ENCODE measurements at regions not wholly inside any gene's neighbourhood (a gene's known extent, or its start where the extent isn't known, plus 50 kb on each side); places are given as distances from the start of the nearest gene placed in this dataset.

GRCh38 chrX:69321006-69321655 lies 155.9 kb upstream of the PJA1 start:
- CTCF ChIA-PET = no interaction called here
- POLR2A ChIA-PET = no interaction called here
- H3K9ac ChIP-seq (ENCODE audit: low read length) = no peak overlapping the region

More at GRCh38 chrX:69321006-69321655, 155.9 kb upstream of the PJA1 start:
- no peak for DNase-seq (ENCODE audit: low read depth, low spot score)
- no peak for TF ChIP-seq CTCF (IDR thresholded peaks at IDR 0.05 in 2 of 3, conservative IDR thresholded peaks at IDR 0.05 in 1 of 3; ENCODE audit: borderline replicate concordance in 1 of 3, insufficient read depth in 1 of 3, low read depth in 2 of 3, low read length in 2 of 3)
- no peak for TF ChIP-seq FOSL1 (IDR thresholded peaks at IDR 0.05; ENCODE audit: low read depth)
- TF ChIP-seq, protein P1, sequence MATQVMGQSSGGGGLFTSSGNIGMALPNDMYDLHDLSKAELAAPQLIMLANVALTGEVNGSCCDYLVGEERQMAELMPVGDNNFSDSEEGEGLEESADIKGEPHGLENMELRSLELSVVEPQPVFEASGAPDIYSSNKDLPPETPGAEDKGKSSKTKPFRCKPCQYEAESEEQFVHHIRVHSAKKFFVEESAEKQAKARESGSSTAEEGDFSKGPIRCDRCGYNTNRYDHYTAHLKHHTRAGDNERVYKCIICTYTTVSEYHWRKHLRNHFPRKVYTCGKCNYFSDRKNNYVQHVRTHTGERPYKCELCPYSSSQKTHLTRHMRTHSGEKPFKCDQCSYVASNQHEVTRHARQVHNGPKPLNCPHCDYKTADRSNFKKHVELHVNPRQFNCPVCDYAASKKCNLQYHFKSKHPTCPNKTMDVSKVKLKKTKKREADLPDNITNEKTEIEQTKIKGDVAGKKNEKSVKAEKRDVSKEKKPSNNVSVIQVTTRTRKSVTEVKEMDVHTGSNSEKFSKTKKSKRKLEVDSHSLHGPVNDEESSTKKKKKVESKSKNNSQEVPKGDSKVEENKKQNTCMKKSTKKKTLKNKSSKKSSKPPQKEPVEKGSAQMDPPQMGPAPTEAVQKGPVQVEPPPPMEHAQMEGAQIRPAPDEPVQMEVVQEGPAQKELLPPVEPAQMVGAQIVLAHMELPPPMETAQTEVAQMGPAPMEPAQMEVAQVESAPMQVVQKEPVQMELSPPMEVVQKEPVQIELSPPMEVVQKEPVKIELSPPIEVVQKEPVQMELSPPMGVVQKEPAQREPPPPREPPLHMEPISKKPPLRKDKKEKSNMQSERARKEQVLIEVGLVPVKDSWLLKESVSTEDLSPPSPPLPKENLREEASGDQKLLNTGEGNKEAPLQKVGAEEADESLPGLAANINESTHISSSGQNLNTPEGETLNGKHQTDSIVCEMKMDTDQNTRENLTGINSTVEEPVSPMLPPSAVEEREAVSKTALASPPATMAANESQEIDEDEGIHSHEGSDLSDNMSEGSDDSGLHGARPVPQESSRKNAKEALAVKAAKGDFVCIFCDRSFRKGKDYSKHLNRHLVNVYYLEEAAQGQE (IDR thresholded peaks at IDR 0.05; ENCODE audit: low read depth) = no peak
- no peak for TF ChIP-seq ZNF274 (IDR thresholded peaks at IDR 0.05; ENCODE audit: low read depth, low read length)
- TF ChIP-seq CBX3 (IDR thresholded peaks at IDR 0.05; ENCODE audit: low read depth) = no peak
- Histone ChIP-seq H3K27ac (ENCODE audit: low read depth, low read length) (no peak overlapping the region), H4K20me1 (ENCODE audit: insufficient read depth) (no peaks in the 10 kb centered on the region), H3K9me2 (ENCODE audit: insufficient read depth) (no peaks in the 10 kb centered on the region), H3K4me1 (ENCODE audit: control insufficient read depth in 1 of 2, insufficient read depth in 2 of 2, low read length in 2 of 2) (no peaks in the 10 kb centered on the region), H3K36me3 (ENCODE audit: control insufficient read depth in 1 of 2, insufficient read depth in 2 of 2, low read length in 2 of 2) (no peaks in the 10 kb centered on the region), H3K79me2 (ENCODE audit: insufficient read depth, low read length) (no peaks in the 10 kb centered on the region), H2AFZ (ENCODE audit: low read depth, low read length, poor library complexity, severe bottlenecking) (no peak overlapping the region), H3K9me3 (ENCODE audit: control insufficient read depth in 1 of 2, insufficient read depth in 1 of 2, low read depth in 1 of 2, low read length in 2 of 2) (no peaks in the 10 kb centered on the region), H3K4me3 (replicated peaks in 1 of 2; ENCODE audit: low read depth in 1 of 2, low read length in 2 of 2) (no peak overlapping the region), H3K4me2 (ENCODE audit: low read length) (no peak overlapping the region), H3K27me3 (ENCODE audit: insufficient read depth, low read length) (no peaks in the 10 kb centered on the region)
- ATAC-seq = no peak
- no TSS peak for BruUV-seq (replicated peaks)
- intact Hi-C loops (cut with micrococcal nuclease) = no loop called here
- RAD21 ChIA-PET (ENCODE audit: low non-redundant PET in 1 of 2, low total read pairs in 2 of 2, uncharacterized antibody in 2 of 2, unreplicated experiment in 2 of 2) = no interaction called here
